HepG2 (cell line): ENCODE measurements at regions not wholly inside any gene's neighbourhood (a gene's known extent, or its start where the extent isn't known, plus 50 kb on each side); places are given as distances from the start of the nearest gene placed in this dataset.

Experiments used
- ATAC-seq: fragments of 200-7000 bp; cut with Tn5 transposase; 3 replicates; pipeline ENCODE4 v1.9.1; 2020; ENCODE audit warnings: mild to moderate bottlenecking, moderate library complexity
- BruUV-seq: library from RNA; stranded (reverse); fragments of 400-500 nt; replicated peaks from 2 replicates; lab custom pipeline; 2021; lab: Mats Ljungman, UMichigan
- CTCF ChIA-PET: fragments of 300-600 bp; formaldehyde crosslinking; extraction: SDS; loops from one replicate; lab custom pipeline; 2021; ENCODE audit warnings: low total read pairs, inconsistent platforms, low intra/inter-chr PET ratio; lab: Yijun Ruan, JAX
- POLR2A ChIA-PET: fragments of 350-600 bp; sonication (Branson Sonifier 250); formaldehyde crosslinking; loops from one replicate; lab custom pipeline; 2020; ENCODE audit warnings: antibody characterized with exemption, inconsistent platforms; lab: Yijun Ruan, JAX
- DNase-seq: peaks from one replicate; pipeline ENCODE4 v3.0.0-alpha.2; 2015; ENCODE audit warnings: low spot score
- FAIRE-seq: peaks from 3 replicates; lab custom pipeline; 2011; peaks lifted over from hg19 to GRCh38; lab: Jason Lieb, UNC
- H2AFZ ChIP-seq: one replicate; pipeline ENCODE4 v1.6.1; 2011; ENCODE audit warnings: low read length, inconsistent platforms
- H3K27ac ChIP-seq: fragments of 300-600 bp; 3 replicates; pipeline ENCODE4 v1.8.0; 2011; ENCODE audit warnings: mixed run types, mild to moderate bottlenecking, mixed read lengths, low read length, inconsistent platforms; ENCODE audit not compliant: insufficient read depth; ENCODE audit errors: extremely low read length
- H3K27me3 ChIP-seq, 2 experiments: fragments of 200-600 bp in 1 of 2; 2 replicates in 1 of 2; 3 replicates in 1 of 2; pipeline versions ENCODE4 v1.6.0 to v1.8.0; 2011; ENCODE audit warnings: low read length in 2 of 2, mild to moderate bottlenecking in 2 of 2, moderate library complexity in 2 of 2, inconsistent platforms in 1 of 2; ENCODE audit not compliant: insufficient read depth in 2 of 2, control insufficient read depth in 1 of 2
- H3K36me3 ChIP-seq, 2 experiments: fragments of 200-600 bp in 1 of 2; replicated peaks in 1 of 2; 2 replicates in 1 of 2; 3 replicates in 1 of 2; pipeline versions ENCODE4 v1.5.1 to v1.8.0; 2011; ENCODE audit warnings: low read length in 2 of 2, inconsistent platforms in 1 of 2; ENCODE audit not compliant: insufficient read depth in 2 of 2, control insufficient read depth in 1 of 2
- H3K4me1 ChIP-seq: 2 replicates; pipeline ENCODE4 v1.5.1; 2012; ENCODE audit warnings: low read length, inconsistent platforms; ENCODE audit not compliant: insufficient read depth
- H3K4me2 ChIP-seq: 2 replicates; pipeline ENCODE4 v1.6.0; 2011; ENCODE audit warnings: low read depth, low read length, inconsistent platforms
- H3K4me3 ChIP-seq, 3 experiments: fragments of 200-600 bp in 1 of 3; sonication (generic), shearing (Covaris generic) in 1 of 3; replicated peaks in 1 of 3; 2 replicates each; pipeline ENCODE4 v1.5.1; 2011 to 2016; ENCODE audit warnings: low read length in 3 of 3, inconsistent platforms in 2 of 3, low read depth in 2 of 3, mild to moderate bottlenecking in 2 of 3, control low read depth in 1 of 3, mixed read lengths in 1 of 3; ENCODE audit not compliant: insufficient read depth in 1 of 3
- H3K79me2 ChIP-seq: one replicate; pipeline ENCODE4 v1.6.1; 2011; ENCODE audit warnings: low read length, inconsistent platforms; ENCODE audit not compliant: insufficient read depth
- H3K9ac ChIP-seq: 2 replicates; pipeline ENCODE4 v1.6.0; 2011; ENCODE audit warnings: mild to moderate bottlenecking, low read depth, low read length, inconsistent platforms; ENCODE audit not compliant: insufficient read depth
- H3K9me3 ChIP-seq: 2 replicates; pipeline ENCODE4 v1.5.1; 2012; ENCODE audit warnings: mild to moderate bottlenecking, low read length
- H4K20me1 ChIP-seq: 2 replicates; pipeline ENCODE4 v1.6.0; 2011; ENCODE audit warnings: inconsistent platforms, mild to moderate bottlenecking, low read length, moderate library complexity; ENCODE audit not compliant: insufficient read depth
- ATF2 ChIP-seq: sonication (generic); formaldehyde crosslinking; IDR thresholded peaks from 2 replicates; pipeline ENCODE4 v1.4.0; 2020; ENCODE audit warnings: missing genetic modification reagents
- DNMT1 ChIP-seq: sonication (generic); formaldehyde crosslinking; IDR thresholded peaks from 2 replicates; pipeline ENCODE4 v1.5.1; 2020; ENCODE audit warnings: mild to moderate bottlenecking, missing genetic modification reagents
- EZH2 ChIP-seq: conservative IDR thresholded peaks from 2 replicates; pipeline ENCODE4 v1.6.1; 2012; ENCODE audit warnings: mild to moderate bottlenecking, low read depth, low read length, moderate library complexity
- GFI1 ChIP-seq: sonication (generic); formaldehyde crosslinking; IDR thresholded peaks from 2 replicates; pipeline ENCODE4 v1.5.0; 2020; ENCODE audit warnings: missing genetic modification reagents, mild to moderate bottlenecking, borderline replicate concordance
- KAT2B ChIP-seq: fragments of 150-350 bp; IDR thresholded peaks from 2 replicates; pipeline ENCODE4 v1.6.1; 2014; ENCODE audit warnings: low read depth, low read length, borderline replicate concordance
- KAT8 ChIP-seq: IDR thresholded peaks from 2 replicates; pipeline ENCODE4 v1.6.1; 2016; ENCODE audit warnings: missing genetic modification reagents, missing compliant biosample characterization
- MTERF4 ChIP-seq: sonication (generic); formaldehyde crosslinking; IDR thresholded peaks from 2 replicates; pipeline ENCODE4 v1.8.0; 2023; ENCODE audit warnings: mild to moderate bottlenecking, missing genetic modification reagents
- MXD1 ChIP-seq: sonication (generic); formaldehyde crosslinking; IDR thresholded peaks from 2 replicates; pipeline ENCODE4 v1.4.0; 2020; ENCODE audit warnings: mild to moderate bottlenecking, missing genetic modification reagents
- NONO ChIP-seq, 2 experiments: fragments of 450-650 bp in 1 of 2; sonication (generic) in 1 of 2; formaldehyde crosslinking in 1 of 2; IDR thresholded peaks in 1 of 2; conservative IDR thresholded peaks in 1 of 2; 2 replicates each; pipeline versions ENCODE4 v1.6.1 to v1.8.0; 2017 to 2022; ENCODE audit warnings: mild to moderate bottlenecking in 1 of 2, missing genetic modification reagents in 1 of 2, moderate library complexity in 1 of 2
- SMYD3 ChIP-seq: sonication (generic); formaldehyde crosslinking; IDR thresholded peaks from 2 replicates; pipeline ENCODE4 v1.8.1; 2023; ENCODE audit warnings: mild to moderate bottlenecking, missing genetic modification reagents
- TIGD3 ChIP-seq: sonication (generic); formaldehyde crosslinking; IDR thresholded peaks from 2 replicates; pipeline ENCODE4 v1.5.1; 2020; ENCODE audit warnings: mild to moderate bottlenecking, missing genetic modification reagents, borderline replicate concordance
- U2AF1 ChIP-seq: fragments of 200-400 bp; formaldehyde crosslinking; optimal IDR thresholded peaks from 2 replicates; pipeline ENCODE3; 2017; ENCODE audit warnings: mild to moderate bottlenecking, low read depth, low read length
- ZNF138 ChIP-seq: sonication (generic); formaldehyde crosslinking; IDR thresholded peaks from 2 replicates; pipeline ENCODE4 v1.5.0; 2020; ENCODE audit warnings: mild to moderate bottlenecking, low read depth, missing genetic modification reagents
- ZNF563 ChIP-seq: sonication (generic); formaldehyde crosslinking; IDR thresholded peaks from 2 replicates; pipeline ENCODE4 v1.8.0; 2022; ENCODE audit warnings: mild to moderate bottlenecking, moderate library complexity, missing genetic modification reagents
- ZNF605 ChIP-seq: sonication (generic); formaldehyde crosslinking; IDR thresholded peaks from 2 replicates; pipeline ENCODE4 v1.8.0; 2022; ENCODE audit warnings: mild to moderate bottlenecking, missing genetic modification reagents
- ZNF773 ChIP-seq: sonication (generic); formaldehyde crosslinking; IDR thresholded peaks from 2 replicates; pipeline ENCODE4 v1.4.0; 2020; ENCODE audit warnings: missing genetic modification reagents, borderline replicate concordance
- in situ Hi-C: cut with HindIII; loops from 2 replicates; pipeline ENCODE4 v1.10.0; 2017; ENCODE audit warnings: low pct_unique_long_range_greater_than_20kb; ENCODE audit not compliant: extremely low pct_ligation_motif_present
- intact Hi-C: fragments of 100-400 bp; cut with micrococcal nuclease; formaldehyde crosslinking; loops from one replicate; pipeline ENCODE4 v1.10.0; 2022; ENCODE audit not compliant: unreplicated experiment

GRCh38 chr6:81371930-81372329 is 380.6 kb downstream of the TENT5A start:
- no peaks in the 10 kb centered on the region for H3K36me3 ChIP-seq
- no peak overlapping the region for H3K27ac ChIP-seq
- ATAC-seq = no peak
- POLR2A ChIA-PET = no interaction called here
- intact Hi-C loops = no loop called here
- H3K9ac ChIP-seq = no peak overlapping the region
- H3K4me3 ChIP-seq = no peak overlapping the region
- TF ChIP-seq ZNF563 (CRISPR knock-in tag) = no peak
- no peak for TF ChIP-seq ZNF138 (CRISPR knock-in tag)
- TF ChIP-seq NONO (IDR thresholded peaks at IDR 0.05) = no peak
- TF ChIP-seq NONO (CRISPR knock-in tag; conservative IDR thresholded peaks at IDR 0.05) = no peak
- no peak for TF ChIP-seq KAT8 (CRISPR knock-in tag)
- no peak for TF ChIP-seq SMYD3 (CRISPR knock-in tag)
- no peak for TF ChIP-seq MXD1 (CRISPR knock-in tag)
- TF ChIP-seq TIGD3 = no peak
- no peak for TF ChIP-seq ZNF773
- no peak for TF ChIP-seq KAT2B
- TF ChIP-seq MTERF4 (CRISPR knock-in tag) = no peak
- TF ChIP-seq ATF2 (CRISPR knock-in tag) = no peak
- TF ChIP-seq GFI1 = no peak
- no peak for TF ChIP-seq U2AF1
- no peak for TF ChIP-seq ZNF605 (CRISPR knock-in tag)
- no peak for TF ChIP-seq EZH2
- TF ChIP-seq DNMT1 (CRISPR knock-in tag) = no peak
- no peak for DNase-seq
- H3K79me2 ChIP-seq = no peaks in the 10 kb centered on the region
- in situ Hi-C loops = no loop called here
- H2AFZ ChIP-seq = no peak overlapping the region
- no peaks in the 10 kb centered on the region for H4K20me1 ChIP-seq
- no peak overlapping the region for H3K4me2 ChIP-seq
- CTCF ChIA-PET = no interaction called here
- H3K9me3 ChIP-seq = no peaks in the 10 kb centered on the region
- H3K4me1 ChIP-seq = no peaks in the 10 kb centered on the region
- BruUV-seq = no TSS peak
- FAIRE-seq = no peak
- no peaks in the 10 kb centered on the region; a peak in 1 of 5 replicates for H3K27me3 ChIP-seq
